ENCODE measurements at regions not wholly inside any gene's neighbourhood (a gene's known extent, or its start where the extent isn't known, plus 50 kb on each side); places are given as distances from the start of the nearest gene placed in this dataset.

- TF ChIP-seq ELK1 (IDR thresholded peaks at IDR 0.05; ENCODE audit: borderline replicate concordance, low read depth, low read length): no peak
- no peak for TF ChIP-seq MAFK (IDR thresholded peaks at IDR 0.05; ENCODE audit: low read depth, low read length)
- TF ChIP-seq MXI1 (IDR thresholded peaks at IDR 0.05; ENCODE audit: borderline replicate concordance, low read depth, low read length): no peak
- TF ChIP-seq NFE2L2 (IDR thresholded peaks at IDR 0.05; ENCODE audit: low read depth, low read length): no peak
- no peak for TF ChIP-seq CHD1 (IDR thresholded peaks at IDR 0.05; ENCODE audit: low read depth, low read length)
- no peak for TF ChIP-seq RAD21 (IDR thresholded peaks at IDR 0.05; ENCODE audit: low read length)
- TF ChIP-seq RCOR1 (IDR thresholded peaks at IDR 0.05; ENCODE audit: insufficient replicate concordance, low read length): no peak
- no peak for TF ChIP-seq RFX5 (IDR thresholded peaks at IDR 0.05; ENCODE audit: low read depth, low read length)
- no peak for TF ChIP-seq CTCF (conservative IDR thresholded peaks at IDR 0.05; ENCODE audit: low read depth, low read length)
- no peak for TF ChIP-seq POLR2A (IDR thresholded peaks at IDR 0.05; ENCODE audit: low read depth, low read length)
- TF ChIP-seq USF2 (IDR thresholded peaks at IDR 0.05; ENCODE audit: low read depth, low read length): no peak
- no peak overlapping the region for H3K56ac ChIP-seq (ENCODE audit: extremely low read depth, insufficient read depth, low read length)
- H3K9me1 ChIP-seq (ENCODE audit: insufficient read depth, low read length): no peaks in the 10 kb centered on the region
- H2AK9ac ChIP-seq (replicated peaks; ENCODE audit: low read depth, low read length, poor library complexity): no peak overlapping the region
- no peak overlapping the region for H2BK20ac ChIP-seq (ENCODE audit: low read depth, low read length)
- no peaks in the 10 kb centered on the region for H3K36me3 ChIP-seq (ENCODE audit: control insufficient read depth, insufficient read depth, low read length)
- no peak overlapping the region for H3K14ac ChIP-seq (replicated peaks; ENCODE audit: low read depth, low read length)
- ATAC-seq (ENCODE audit: low read depth) (no peak), DNase-seq (no peak)
- no peaks in the 10 kb centered on the region for H3K79me1 ChIP-seq (ENCODE audit: low read depth in 1 of 2, low read length in 2 of 2)
- H3K18ac ChIP-seq (ENCODE audit: low read depth, low read length): no peak overlapping the region
- H3K4me2 ChIP-seq (ENCODE audit: low read depth, low read length): no peak overlapping the region
- in situ Hi-C loops (cut with MboI; ENCODE audit: low sequenced_read_pairs) (no loop called here), intact Hi-C loops (cut with micrococcal nuclease) (no loop called here), dilution Hi-C loops (cut with HindIII; ENCODE audit: low sequenced_read_pairs, unreplicated experiment) (no loop called here)
- no peak overlapping the region for H2BK15ac ChIP-seq (ENCODE audit: low read depth, low read length)
- no peak overlapping the region for H3K9ac ChIP-seq (ENCODE audit: low read depth, low read length)
- no peak overlapping the region for H3K23ac ChIP-seq (ENCODE audit: low read depth, low read length)
- ChIA-PET CTCF (no interaction called here), POLR2A (ENCODE audit: unreplicated experiment) (no interaction called here)
- no peak overlapping the region for H2AFZ ChIP-seq (replicated peaks; ENCODE audit: low read length, poor library complexity)
- no peaks in the 10 kb centered on the region for H3K4me1 ChIP-seq (ENCODE audit: control insufficient read depth, insufficient read depth, low read length)
- no peak overlapping the region for H3K4ac ChIP-seq (ENCODE audit: low read depth, low read length)
- H4K8ac ChIP-seq (ENCODE audit: low read depth in 2 of 2, low read length in 2 of 2): no peak overlapping the region
- H3K27ac ChIP-seq (ENCODE audit: insufficient read depth, low read length): no peak overlapping the region
- no peak overlapping the region for H2BK5ac ChIP-seq (ENCODE audit: low read depth, low read length, poor library complexity, severe bottlenecking)
- H4K20me1 ChIP-seq (ENCODE audit: insufficient read depth, low read length): no peaks in the 10 kb centered on the region
- no peak overlapping the region for H3K4me3 ChIP-seq (ENCODE audit: insufficient read depth, low read depth, low read length)
- H2AK5ac ChIP-seq (ENCODE audit: low read depth, low read length): no peak overlapping the region
- no TSS peak for BruUV-seq (replicated peaks)
- H3K27me3 ChIP-seq (ENCODE audit: control insufficient read depth, insufficient read depth, low read length): no peaks in the 10 kb centered on the region
- no CpG with 5 or more reads among the region's 3 CpGs for WGBS, 2 experiments (ENCODE audit: extremely low coverage in 2 of 2, insufficient read length in 1 of 2)
- no peak overlapping the region for H4K91ac ChIP-seq (ENCODE audit: insufficient read depth, low read depth, low read length)
- H2BK120ac ChIP-seq (ENCODE audit: low read depth, low read length): no peak overlapping the region
- no peak overlapping the region for H4K5ac ChIP-seq (ENCODE audit: low read depth, low read length)
- peaks cover 2% of the 10 kb centered on the region for H3K9me3 ChIP-seq (ENCODE audit: control insufficient read depth, insufficient read depth, low read length)
Measured at GRCh38 chr7:89559596-89559995, 594.7 kb upstream of the STEAP1 start.

Data from IMR-90 (cell line).